ENCODE measurements at regions not wholly inside any gene's neighbourhood (a gene's known extent, or its start where the extent isn't known, plus 50 kb on each side); places are given as distances from the start of the nearest gene placed in this dataset.

DNA sequence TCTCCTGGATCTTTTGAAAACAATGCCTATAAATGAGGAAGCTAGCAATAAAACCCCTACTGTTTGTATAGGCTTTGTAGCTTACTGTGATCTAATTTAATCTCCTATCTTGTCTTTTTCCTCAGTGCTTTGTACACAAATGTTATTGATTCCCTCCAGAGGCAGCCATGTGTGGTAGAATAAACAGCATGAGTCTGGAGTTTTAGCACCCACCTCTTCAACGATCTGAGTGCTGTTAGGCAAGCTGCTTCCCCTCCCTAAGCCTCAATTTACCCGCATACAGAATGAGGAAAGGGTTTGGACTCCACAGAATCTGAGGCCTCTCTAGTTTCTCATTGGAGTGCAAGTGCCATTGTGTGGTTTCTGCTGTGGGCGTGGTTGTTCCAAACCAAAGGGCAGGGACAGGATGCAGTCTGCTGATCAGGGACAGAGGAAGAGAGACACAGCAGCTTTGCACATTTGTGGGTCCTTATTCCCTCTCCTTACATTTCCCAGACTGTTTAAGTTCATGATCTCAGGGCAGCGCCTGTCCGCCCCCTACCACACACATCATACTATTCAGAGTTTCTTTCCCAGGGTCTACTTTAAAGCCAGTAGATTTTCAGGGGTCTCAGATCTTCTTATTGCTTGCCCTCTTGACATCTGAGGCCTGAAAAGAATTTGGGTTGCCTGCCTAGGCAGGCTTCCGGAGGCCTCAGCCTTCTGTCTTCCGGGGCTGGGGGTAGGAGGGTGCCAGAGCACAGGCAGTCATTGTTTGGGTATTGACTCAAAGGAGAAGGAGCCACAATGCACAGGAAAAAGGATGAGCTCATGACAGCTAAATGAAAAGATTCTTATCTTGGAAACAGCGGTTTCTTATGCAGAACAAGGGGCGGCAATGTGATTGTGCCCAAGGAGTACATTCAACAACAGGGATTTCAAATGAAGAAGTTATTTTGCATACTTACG lies 114.9 kb upstream of the TEX13D start:
- POLR2A ChIA-PET: no interaction called here
- DNase-seq (ENCODE audit: low read depth): no peak
- TF ChIP-seq, protein P1, sequence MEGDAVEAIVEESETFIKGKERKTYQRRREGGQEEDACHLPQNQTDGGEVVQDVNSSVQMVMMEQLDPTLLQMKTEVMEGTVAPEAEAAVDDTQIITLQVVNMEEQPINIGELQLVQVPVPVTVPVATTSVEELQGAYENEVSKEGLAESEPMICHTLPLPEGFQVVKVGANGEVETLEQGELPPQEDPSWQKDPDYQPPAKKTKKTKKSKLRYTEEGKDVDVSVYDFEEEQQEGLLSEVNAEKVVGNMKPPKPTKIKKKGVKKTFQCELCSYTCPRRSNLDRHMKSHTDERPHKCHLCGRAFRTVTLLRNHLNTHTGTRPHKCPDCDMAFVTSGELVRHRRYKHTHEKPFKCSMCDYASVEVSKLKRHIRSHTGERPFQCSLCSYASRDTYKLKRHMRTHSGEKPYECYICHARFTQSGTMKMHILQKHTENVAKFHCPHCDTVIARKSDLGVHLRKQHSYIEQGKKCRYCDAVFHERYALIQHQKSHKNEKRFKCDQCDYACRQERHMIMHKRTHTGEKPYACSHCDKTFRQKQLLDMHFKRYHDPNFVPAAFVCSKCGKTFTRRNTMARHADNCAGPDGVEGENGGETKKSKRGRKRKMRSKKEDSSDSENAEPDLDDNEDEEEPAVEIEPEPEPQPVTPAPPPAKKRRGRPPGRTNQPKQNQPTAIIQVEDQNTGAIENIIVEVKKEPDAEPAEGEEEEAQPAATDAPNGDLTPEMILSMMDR (IDR thresholded peaks at IDR 0.05; ENCODE audit: insufficient read depth, low read depth, low read length): no peak
- CTCF ChIA-PET: interaction anchor here (1.6 kb wide), 1 partner anchor 10 kb away, joined by 6 read pairs; no protein-coding TSS in a partner anchor
- H3K27me3 ChIP-seq (ENCODE audit: control insufficient read depth, insufficient read depth, low read length): no peaks in the 10 kb centered on the region
- H3K36me3 ChIP-seq (ENCODE audit: control insufficient read depth, insufficient read depth, low read length): no peaks in the 10 kb centered on the region
- H3K4me3 ChIP-seq (ENCODE audit: low read depth, low read length): no peak overlapping the region

DNA sequence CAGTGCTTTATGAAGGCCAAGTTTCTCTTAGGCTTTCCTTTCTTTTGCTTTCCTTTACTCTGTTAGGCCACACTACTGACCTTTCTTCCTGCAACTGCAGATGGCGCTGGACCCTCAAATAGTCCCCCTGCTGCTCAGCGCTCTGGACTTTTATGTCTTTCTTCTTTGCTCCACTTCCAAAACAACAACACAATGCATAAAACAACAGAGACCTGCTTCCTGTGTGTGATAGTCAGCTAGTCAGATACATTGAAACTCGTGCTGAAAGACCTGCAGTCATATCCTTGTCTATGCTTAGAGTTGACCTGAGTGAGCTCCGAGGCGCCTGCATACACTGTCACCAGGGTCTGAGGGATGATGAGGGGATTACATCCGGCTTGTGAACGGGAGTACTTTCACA lies 108.9 kb upstream of the TEX13D start:
- no peaks in the 10 kb centered on the region for H3K27me3 ChIP-seq (ENCODE audit: control insufficient read depth, insufficient read depth, low read length)
- ChIA-PET POLR2A (no interaction called here), CTCF (no interaction called here)
- no peaks in the 10 kb centered on the region for H3K36me3 ChIP-seq (ENCODE audit: control insufficient read depth, insufficient read depth, low read length)
- DNase-seq (ENCODE audit: low read depth): no peak
- H3K4me3 ChIP-seq (ENCODE audit: low read depth, low read length): no peak overlapping the region
- TF ChIP-seq, protein P1 (IDR thresholded peaks at IDR 0.05; ENCODE audit: insufficient read depth, low read depth, low read length): no peak

DNA sequence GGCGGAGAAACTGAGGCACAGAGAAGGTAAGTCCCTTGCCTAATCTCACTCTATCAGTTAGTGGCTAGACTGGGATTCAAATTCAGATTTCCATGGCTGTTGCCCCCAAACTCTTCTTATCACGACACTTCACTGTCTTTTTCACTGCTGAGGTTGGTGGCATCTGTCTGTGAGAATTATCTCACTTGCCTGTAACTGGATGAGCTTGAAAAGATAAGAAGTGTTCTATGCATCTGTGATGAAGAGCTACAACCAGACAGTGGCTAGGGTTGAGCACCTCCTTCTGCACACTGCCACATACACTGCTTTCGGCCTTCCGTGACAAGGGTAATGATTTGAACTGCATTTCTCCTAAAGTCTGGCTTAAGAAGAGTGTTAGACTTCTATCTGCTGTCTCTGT lies 107.9 kb upstream of the TEX13D start:
- TF ChIP-seq, protein P1 (IDR thresholded peaks at IDR 0.05; ENCODE audit: insufficient read depth, low read depth, low read length): no peak
- no peak for DNase-seq (ENCODE audit: low read depth)
- CTCF ChIA-PET: no interaction called here

DNA sequence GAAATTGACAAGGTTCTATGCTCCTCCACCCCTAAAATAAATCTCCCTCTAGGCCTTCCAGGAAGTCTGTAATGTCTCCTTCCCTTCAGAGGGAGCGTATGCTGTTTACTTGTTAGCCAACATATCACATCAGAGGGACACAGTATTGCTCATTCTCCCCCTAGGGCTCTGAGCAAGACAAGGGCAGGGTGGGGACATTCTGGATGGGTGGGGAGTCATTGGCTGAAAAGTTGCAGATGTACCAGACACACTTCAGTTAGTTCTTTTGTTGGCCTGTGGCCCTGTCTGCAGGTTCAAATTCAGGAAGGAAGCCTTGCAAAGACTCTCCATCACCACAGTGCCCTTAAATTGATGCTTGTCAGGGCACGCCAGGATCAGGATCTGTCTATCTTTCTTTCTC lies 106.3 kb upstream of the TEX13D start:
- POLR2A ChIA-PET: no interaction called here
- Histone ChIP-seq H3K36me3 (ENCODE audit: control insufficient read depth, insufficient read depth, low read length) (no peaks in the 10 kb centered on the region), H3K27me3 (ENCODE audit: control insufficient read depth, insufficient read depth, low read length) (no peaks in the 10 kb centered on the region), H3K4me3 (ENCODE audit: low read depth, low read length) (no peak overlapping the region)
- TF ChIP-seq, protein P1 (IDR thresholded peaks at IDR 0.05; ENCODE audit: insufficient read depth, low read depth, low read length): no peak
- no peak for DNase-seq (ENCODE audit: low read depth)
- CTCF ChIA-PET: no interaction called here

More for the DNA sequence above, 107.9 kb upstream of the TEX13D start:
- no peaks in the 10 kb centered on the region for H3K27me3 ChIP-seq (ENCODE audit: control insufficient read depth, insufficient read depth, low read length)
- POLR2A ChIA-PET: no interaction called here
- no peaks in the 10 kb centered on the region for H3K36me3 ChIP-seq (ENCODE audit: control insufficient read depth, insufficient read depth, low read length)
- H3K4me3 ChIP-seq (ENCODE audit: low read depth, low read length): no peak overlapping the region

DNA sequence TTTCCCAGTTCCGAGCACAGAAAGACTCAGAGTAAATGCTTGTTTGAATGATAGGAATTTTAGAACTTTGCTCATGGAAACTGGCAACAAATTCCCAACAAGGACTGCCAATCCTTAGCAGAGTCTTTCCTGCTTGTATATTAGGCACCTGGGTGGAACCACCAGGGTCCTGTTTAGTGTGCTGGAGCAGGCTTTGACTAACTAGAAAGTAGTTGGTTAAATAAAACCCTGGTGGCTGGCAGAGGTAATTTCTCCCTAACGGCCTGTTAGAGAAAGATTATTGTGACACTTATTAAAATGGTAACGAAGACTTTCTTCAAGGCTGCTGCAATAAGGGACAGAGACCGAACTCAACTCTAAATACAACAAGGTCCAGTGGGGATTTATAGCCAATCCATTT lies 103.6 kb upstream of the TEX13D start:
- ChIA-PET POLR2A (no interaction called here), CTCF (no interaction called here)
- H3K36me3 ChIP-seq (ENCODE audit: control insufficient read depth, insufficient read depth, low read length): no peaks in the 10 kb centered on the region
- TF ChIP-seq, protein P1 (IDR thresholded peaks at IDR 0.05; ENCODE audit: insufficient read depth, low read depth, low read length): no peak
- H3K4me3 ChIP-seq (ENCODE audit: low read depth, low read length): no peak overlapping the region
- H3K27me3 ChIP-seq (ENCODE audit: control insufficient read depth, insufficient read depth, low read length): no peaks in the 10 kb centered on the region
- no peak for DNase-seq (ENCODE audit: low read depth)
